COLO668 (cell line): ENCODE measurements at regions not wholly inside any gene's neighbourhood (a gene's known extent, or its start where the extent isn't known, plus 50 kb on each side); places are given as distances from the start of the nearest gene placed in this dataset.

Experiments used
- DNase-seq: peaks from one replicate; lab custom pipeline; 2025; ENCODE audit not compliant: unreplicated experiment; lab: John Stamatoyannopoulos, UW

GRCh38 chr4:101596781-101597552 is 193.6 kb upstream of the BANK1 start:
- no peak for DNase-seq

- DNase-seq, result no peak
These were observed 195.9 kb upstream of the BANK1 start for GRCh38 chr4:101594588-101594987.

- no peak for DNase-seq
These were observed 196.9 kb upstream of the BANK1 start for GRCh38 chr4:101593666-101594065.

GRCh38 chr4:101584306-101584705 is 206.2 kb upstream of the BANK1 start:
- no peak for DNase-seq

GRCh38 chr4:101563126-101563525 is 215.8 kb upstream of the PPP3CA start:
- DNase-seq, result no peak

GRCh38 chr4:101556842-101557241 is 209.5 kb upstream of the PPP3CA start:
- DNase-seq, result no peak

- no peak for DNase-seq
These were observed 208.1 kb upstream of the PPP3CA start for GRCh38 chr4:101555341-101555880.

- no peak for DNase-seq
These were observed 193.0 kb upstream of the PPP3CA start for GRCh38 chr4:101540336-101540735.

GRCh38 chr4:101528526-101528925 is 181.2 kb upstream of the PPP3CA start:
- no peak for DNase-seq

GRCh38 chr4:101527188-101527587 is 179.9 kb upstream of the PPP3CA start:
- DNase-seq, result no peak

- no peak for DNase-seq
These were observed 168.2 kb upstream of the PPP3CA start for GRCh38 chr4:101515566-101515965.

- DNase-seq, result no peak
These were observed 167.8 kb upstream of the PPP3CA start for GRCh38 chr4:101515099-101515498.

- DNase-seq, result no peak
These were observed 165.1 kb upstream of the PPP3CA start for GRCh38 chr4:101512416-101512815.

GRCh38 chr4:101501421-101501820 is 154.1 kb upstream of the PPP3CA start:
- no peak for DNase-seq

GRCh38 chr4:101500742-101501141 is 153.4 kb upstream of the PPP3CA start:
- DNase-seq, result no peak

- no peak for DNase-seq
These were observed 127.9 kb upstream of the PPP3CA start for GRCh38 chr4:101475246-101475645.

GRCh38 chr4:101471201-101471600 is 123.9 kb upstream of the PPP3CA start:
- DNase-seq, result no peak

- DNase-seq, result no peak
These were observed 117.3 kb upstream of the PPP3CA start for GRCh38 chr4:101464596-101464995.

GRCh38 chr4:101458914-101459313 is 111.6 kb upstream of the PPP3CA start:
- no peak for DNase-seq

- no peak for DNase-seq
These were observed 111.1 kb upstream of the PPP3CA start for GRCh38 chr4:101458473-101458872.

GRCh38 chr4:101451086-101451485 is 103.8 kb upstream of the PPP3CA start:
- DNase-seq, result no peak

- no peak for DNase-seq
These were observed 94.1 kb upstream of the PPP3CA start for GRCh38 chr4:101441446-101441845.

- DNase-seq, result no peak
These were observed 92.6 kb upstream of the PPP3CA start for GRCh38 chr4:101439926-101440325.
